ENCODE measurements at regions not wholly inside any gene's neighbourhood (a gene's known extent, or its start where the extent isn't known, plus 50 kb on each side); places are given as distances from the start of the nearest gene placed in this dataset.
"Not testable (repeated sequence)": the region's sequence is repeated elsewhere in the genome, so short reads cannot be mapped to it uniquely, and the experiment has no call there.

GRCh38 chr1:148277865-148278279, 125.8 kb upstream of the NBPF11 start:
- not testable (repeated sequence) for DNase-seq (ENCODE audit: low read depth in 2 of 2)

DNA sequence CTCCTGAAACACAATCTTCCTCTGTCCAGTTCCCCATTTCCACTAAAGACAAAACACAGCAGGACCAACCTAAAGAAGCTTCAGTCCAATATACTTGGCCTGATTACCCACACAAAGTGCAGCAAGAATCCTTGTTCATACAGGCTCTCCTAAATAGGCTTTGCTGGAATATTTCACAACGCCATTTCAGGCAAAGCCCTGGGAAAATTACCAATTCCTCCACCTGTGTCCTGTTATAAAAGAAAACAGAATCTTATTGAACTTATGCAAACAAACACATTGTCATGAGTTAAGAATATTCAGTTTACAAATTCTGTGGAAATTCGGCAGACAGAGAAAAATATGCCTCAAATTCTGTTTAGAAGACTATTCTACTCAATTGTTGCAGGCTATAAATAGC, 115.0 kb upstream of the NBPF11 start:
- DNase-seq (ENCODE audit: low read depth in 2 of 2) = not testable (repeated sequence)

GRCh38 chr1:148264374-148265276, 112.5 kb upstream of the NBPF11 start:
- peak in 1 of 2 donors; percentile 27 for DNase-seq (ENCODE audit: low read depth in 2 of 2)

DNA sequence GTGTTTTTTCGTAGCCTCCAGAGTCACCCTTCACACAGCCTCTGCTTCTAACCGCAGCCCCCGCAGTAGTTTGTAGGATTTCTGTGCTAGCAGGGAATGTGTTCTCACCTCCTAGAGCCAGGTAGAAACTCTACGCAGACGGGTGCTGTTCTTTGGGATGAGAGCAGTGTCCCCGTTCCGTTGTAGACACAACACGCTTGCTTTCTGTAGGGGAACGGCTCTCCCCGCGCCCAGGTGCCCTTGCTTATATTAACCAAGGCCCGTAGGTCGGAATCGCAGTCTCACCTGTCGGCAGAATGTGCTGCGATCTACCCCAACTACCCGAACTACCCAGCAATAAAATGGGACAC, 111.8 kb upstream of the NBPF11 start:
- DNase-seq (ENCODE audit: low read depth in 2 of 2) = no peak

GRCh38 chr1:148263128-148263905, 111.2 kb upstream of the NBPF11 start:
- peak; percentile 26 to 52 for DNase-seq (ENCODE audit: low read depth in 2 of 2)

DNA sequence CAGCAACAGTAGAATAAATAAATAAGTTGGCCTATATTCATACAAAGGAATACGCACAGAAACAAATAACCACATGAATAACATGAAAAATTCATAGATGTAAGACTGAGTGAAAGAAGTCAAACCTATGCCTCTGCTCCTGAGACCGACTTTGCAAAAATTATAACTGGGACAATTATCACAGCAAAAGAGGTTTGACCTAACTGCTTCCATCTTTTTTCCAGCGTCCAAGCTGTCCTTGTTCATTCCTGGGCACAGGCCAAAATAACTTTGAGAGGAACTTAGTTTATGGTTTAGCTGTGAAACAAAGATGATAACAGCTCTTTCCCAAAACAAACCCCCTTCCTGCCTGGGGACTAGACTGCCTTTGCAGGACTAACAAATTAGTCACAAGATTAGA, 109.6 kb upstream of the NBPF11 start:
- DNase-seq (ENCODE audit: low read depth in 2 of 2) = not testable (repeated sequence)

GRCh38 chr1:148257886-148258285, 105.8 kb upstream of the NBPF11 start:
- not testable (repeated sequence) for DNase-seq (ENCODE audit: low read depth in 2 of 2)

- DNase-seq (ENCODE audit: low read depth in 2 of 2) = peak in 1 of 2 donors; percentile 9
Measured at GRCh38 chr1:148254611-148255429, 102.7 kb upstream of the NBPF11 start.

- DNase-seq (ENCODE audit: low read depth in 2 of 2) = not testable (repeated sequence)
Measured at GRCh38 chr1:148253808-148254207, 101.7 kb upstream of the NBPF11 start.

- not testable (repeated sequence) for DNase-seq (ENCODE audit: low read depth in 2 of 2)
Measured at GRCh38 chr1:148248798-148249197, 96.7 kb upstream of the NBPF11 start.

DNA sequence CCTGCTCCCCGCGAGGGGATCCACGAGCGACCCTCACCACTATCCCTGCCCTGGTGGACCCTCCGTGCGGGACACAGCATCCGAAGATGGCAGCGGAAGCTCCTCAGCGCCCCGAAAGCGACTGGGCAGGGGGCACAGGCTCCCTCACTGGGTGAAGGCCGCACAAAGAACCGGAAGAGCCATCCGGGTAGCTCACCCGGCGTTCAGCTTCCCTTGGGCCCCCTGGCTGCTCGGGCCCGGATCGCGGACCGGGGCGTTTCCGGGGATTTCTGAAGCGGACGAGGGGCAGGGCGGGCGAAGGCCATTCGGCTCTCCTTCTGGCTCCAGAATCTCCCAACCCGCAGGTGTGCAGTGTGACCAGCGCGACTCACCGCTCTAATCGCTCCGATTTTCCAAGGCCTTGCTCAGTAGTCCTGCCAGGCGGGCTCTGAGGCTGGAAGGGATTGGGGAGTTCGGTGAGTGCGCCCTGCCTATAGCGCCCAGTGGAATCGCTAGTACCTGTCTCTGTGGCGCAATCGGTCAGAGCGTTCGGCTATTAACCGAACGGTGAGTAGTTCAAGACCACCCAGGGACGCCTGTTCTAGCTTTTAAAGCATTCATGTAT, 94.3 kb upstream of the NBPF11 start:
- DNase-seq (ENCODE audit: low read depth in 2 of 2) = not testable (repeated sequence)

GRCh38 chr1:148245843-148246242, 93.8 kb upstream of the NBPF11 start:
- not testable (repeated sequence) for DNase-seq (ENCODE audit: low read depth in 2 of 2)

DNA sequence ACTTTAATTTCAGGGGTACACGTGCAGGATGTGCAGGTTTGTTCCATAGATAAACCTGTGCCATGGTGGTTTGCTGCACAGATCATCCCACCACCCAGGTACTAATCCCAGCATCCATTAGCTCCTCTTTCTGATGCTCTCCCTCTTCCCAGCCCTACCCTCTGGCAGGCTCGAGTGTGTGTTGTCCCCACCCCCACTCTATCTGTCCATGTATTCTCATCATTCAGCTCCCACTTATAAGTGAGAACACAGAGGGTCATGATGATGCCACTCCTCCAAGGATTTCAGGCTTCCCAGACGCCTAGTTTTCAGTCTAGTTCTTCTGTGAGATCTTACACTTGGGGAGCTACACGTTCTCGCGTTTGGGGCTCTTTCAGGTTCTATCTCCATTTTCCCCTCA, 93.4 kb upstream of the NBPF11 start:
- not testable (repeated sequence) for DNase-seq (ENCODE audit: low read depth in 2 of 2)

- not testable (repeated sequence) for DNase-seq (ENCODE audit: low read depth in 2 of 2)
Measured at GRCh38 chr1:148233250-148233649, 81.2 kb upstream of the NBPF11 start.

GRCh38 chr1:148228846-148229245, 76.8 kb upstream of the NBPF11 start:
- DNase-seq (ENCODE audit: low read depth in 2 of 2) = not testable (repeated sequence)

GRCh38 chr1:148222399-148223159, 70.5 kb upstream of the NBPF11 start:
- DNase-seq (ENCODE audit: low read depth in 2 of 2) = not testable (repeated sequence)

- DNase-seq (ENCODE audit: low read depth in 2 of 2) = not testable (repeated sequence)
Measured at GRCh38 chr1:148221593-148221992, 69.5 kb upstream of the NBPF11 start.

DNA sequence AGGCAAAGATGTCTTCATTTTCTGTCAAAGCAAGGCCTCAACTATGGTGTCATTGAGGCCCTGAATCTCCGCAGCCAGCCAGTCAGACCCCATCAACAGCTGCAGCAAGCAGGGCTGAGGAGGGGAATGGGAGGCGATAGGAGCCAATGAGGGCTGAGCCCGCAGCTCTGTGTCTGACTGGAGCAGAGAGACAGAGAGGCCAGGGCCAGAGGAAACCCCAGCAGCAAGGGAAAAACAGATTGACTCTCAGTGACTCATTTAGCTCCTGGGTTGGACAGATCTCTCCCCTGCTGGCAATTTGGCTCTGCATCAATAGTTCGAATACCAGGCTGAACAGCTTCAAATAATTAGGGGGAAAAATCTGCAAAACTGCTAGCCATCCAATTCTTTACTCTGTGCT, 67.1 kb upstream of the NBPF11 start:
- DNase-seq (ENCODE audit: low read depth in 2 of 2) = not testable (repeated sequence)

DNA sequence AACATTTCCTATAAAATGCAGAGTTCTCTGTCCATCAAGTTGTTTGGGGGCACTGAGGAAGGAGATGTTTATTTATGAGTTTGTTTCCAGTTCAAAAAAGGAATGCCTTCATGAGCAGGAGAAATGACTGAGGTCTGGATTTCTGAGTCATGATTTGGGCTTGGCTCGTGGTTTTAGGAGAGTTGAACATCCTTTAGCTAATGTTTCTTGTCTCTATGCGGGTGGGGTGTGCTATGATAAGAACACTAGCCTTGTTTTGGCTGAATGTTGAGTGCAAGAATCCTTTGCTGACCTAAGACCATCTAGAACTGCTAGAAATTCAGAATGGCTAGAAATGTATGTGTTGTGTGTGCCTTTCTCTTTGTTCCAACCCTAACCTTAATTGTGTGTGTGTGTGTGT, 59.1 kb upstream of the NBPF11 start:
- not testable (repeated sequence) for DNase-seq (ENCODE audit: low read depth in 2 of 2)

- not testable (repeated sequence) for DNase-seq (ENCODE audit: low read depth in 2 of 2)
Measured at GRCh38 chr1:148210624-148211023, 58.5 kb upstream of the NBPF11 start.
